ENCODE measurements at regions not wholly inside any gene's neighbourhood (a gene's known extent, or its start where the extent isn't known, plus 50 kb on each side); places are given as distances from the start of the nearest gene placed in this dataset.

DNA sequence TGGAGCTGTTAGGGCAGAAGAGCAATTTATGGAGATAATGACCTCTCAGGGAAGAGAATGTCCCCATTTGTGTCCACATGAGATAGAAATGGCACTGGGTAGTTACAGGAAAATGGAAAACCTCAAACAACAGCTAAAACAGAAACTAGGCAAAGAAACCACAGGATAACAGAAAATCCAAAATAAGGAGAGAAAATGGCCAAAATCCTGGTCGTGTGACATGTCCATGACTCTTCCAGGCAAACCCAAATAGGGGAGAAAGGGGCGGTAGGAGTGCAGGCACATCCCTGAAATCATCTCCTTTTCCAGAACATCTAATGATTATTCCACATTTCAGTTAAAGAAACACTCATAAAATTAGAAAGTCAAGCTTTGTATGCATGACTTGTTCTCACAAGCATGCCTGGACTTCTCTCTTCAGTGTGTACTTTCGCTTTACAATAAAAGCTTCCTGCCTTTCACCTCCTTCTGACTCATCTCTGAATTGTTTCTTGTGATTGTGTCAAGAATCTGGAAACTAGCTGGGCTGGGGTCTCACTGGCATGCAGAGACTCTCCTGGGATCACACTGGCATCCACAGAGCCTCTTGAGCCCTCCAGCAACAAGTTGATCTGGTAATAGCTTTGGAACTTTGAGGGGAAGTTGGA, 171.4 kb upstream of the ZP4 start:
- no peak for DNase-seq

DNA sequence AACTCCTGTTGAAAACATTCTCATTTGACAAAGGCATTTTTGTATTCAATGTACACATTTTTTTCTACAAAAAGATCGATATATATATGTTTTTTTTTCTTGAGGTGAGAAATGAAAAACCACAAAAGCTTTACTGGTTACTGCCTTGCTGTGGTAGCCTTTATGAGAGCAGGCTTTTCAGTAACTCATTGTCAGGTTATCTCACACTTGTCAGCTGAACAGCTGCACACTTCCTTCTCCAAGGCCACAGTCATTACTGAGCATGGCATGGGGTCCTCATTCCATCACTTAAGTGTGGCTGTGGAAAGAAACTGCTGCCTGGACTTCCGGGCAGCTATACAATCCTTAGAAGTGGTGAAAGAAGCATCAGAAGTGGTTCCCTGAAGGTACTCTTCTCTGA, 169.3 kb upstream of the ZP4 start:
- DNase-seq = no peak

DNA sequence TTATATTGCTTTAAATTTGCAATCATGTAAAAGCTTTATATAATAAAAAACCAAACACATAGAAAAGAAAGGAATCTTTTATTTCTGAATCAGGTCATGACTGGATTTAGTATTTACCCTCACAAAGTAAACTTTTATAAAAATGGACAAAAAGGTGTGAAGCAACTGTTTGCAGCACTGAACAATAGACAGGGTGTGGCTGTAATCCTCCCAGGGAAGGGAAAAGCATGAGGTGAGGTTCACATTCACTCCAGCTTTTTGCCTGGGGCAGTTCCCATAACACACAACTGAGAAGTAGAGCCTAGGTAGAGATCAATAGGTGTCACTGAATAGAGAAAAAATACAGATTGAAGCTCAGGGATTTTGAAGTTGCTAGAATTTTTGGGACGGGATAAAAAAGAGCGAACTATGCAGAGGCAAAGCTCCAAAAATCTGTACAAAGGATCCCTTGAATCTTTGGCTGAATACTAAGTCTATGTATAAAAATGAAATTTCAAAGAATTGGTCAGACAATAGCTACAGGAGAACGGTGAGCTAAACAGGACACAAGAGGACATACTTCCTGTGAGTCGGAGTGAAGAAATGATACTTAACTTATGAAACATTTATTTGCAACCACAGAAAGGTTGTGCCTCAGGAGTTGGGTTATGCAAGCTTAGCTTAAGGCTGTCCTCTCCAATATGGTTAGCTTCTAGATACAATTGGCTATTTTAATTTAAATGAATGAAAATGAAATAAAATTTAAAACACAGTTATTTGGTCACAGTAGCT, 162.0 kb upstream of the ZP4 start:
- no peak for DNase-seq

DNA sequence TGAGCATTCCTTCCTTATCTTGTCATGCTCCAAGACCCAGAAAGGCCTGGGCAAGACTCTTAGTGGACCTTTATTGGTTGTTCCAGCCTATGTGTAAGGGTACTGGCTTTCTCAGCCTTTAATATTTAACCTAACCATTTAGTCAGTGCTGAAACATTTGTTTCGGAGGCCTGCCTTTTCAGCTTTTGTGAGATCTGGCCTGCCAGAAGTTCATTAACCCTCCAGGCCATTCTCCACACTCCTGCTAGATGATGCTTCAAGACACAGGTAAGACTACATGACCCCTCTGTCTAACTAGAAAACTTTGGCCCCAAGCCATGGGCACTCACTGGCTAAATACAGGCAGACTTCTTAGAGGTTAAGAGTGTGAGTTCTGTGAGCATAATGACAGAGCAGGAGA, 138.4 kb upstream of the ZP4 start:
- no peak for DNase-seq

DNA sequence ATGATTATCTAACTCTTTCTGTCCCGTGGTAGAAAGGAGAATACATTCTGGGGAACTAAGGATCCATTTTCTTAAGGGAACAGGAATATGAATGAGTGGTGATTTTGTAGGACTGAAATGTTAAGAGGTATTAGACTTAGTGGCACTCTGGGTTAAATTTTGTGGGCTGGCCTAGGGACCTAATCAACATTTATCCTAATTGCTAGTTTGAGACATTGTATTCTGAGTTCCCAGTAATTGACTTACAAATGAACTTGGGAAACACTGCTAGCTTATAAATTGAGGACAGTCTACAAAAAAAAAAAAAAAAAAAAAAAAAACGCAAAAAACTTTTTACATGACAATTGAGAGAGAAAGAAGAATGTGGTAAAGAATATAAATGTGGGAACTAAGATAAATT, 136.6 kb upstream of the ZP4 start:
- DNase-seq = no peak

DNA sequence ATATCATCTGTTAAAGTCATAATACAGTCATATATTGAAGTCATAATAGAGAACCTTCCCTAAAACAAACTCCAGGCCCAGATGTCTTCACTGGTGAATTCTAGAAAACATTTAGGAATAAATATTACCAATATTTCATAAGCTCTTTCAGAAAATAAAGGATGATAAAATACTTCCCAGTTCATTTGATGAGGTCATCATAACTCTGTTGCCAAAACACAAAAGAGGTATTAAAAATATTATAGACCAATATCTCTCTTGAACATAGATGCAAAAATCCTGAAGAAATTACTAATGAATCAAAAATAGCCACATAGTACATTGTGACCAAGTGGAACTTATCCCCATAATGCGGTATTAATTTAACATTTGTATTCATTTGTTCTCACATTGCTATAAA, 132.4 kb upstream of the ZP4 start:
- no peak for DNase-seq

DNA sequence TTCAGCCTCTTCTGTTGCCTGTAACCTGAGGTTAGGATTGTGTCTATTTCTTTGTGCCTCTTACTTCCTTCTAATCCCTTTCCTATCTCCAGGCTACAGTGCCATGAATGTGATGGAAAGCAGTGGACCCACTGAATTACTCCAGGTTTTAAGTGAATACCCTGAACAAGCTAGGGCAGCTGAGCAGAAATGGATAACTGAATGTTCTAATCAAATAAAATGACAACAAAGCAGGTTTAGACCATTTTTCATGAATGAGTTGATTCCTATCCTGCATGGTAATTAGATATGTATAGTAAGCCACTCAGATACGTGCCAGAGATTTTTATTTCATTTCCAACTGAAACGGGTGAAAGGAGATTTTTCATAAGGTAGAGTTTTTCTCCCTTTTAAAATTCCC, 127.5 kb upstream of the ZP4 start:
- DNase-seq = no peak

DNA sequence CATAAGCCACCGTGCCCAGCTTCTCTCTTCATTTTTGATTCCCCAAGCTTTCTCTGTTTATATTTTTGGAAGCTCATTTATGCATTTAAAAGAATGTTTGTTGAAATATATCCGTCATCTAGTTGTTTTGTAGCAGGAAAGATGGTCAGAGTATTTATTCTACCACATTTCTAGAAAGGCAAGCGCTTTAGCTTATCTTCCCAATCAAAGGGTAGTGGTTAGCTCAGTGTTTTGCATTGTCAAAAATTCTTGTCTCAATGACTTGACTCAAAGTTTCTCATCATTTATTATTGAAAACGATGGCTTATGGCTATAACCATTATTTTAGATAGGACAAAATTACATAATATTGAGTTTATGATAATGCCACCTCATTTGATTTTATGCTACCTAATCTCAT, 116.1 kb upstream of the ZP4 start:
- no peak for DNase-seq

DNA sequence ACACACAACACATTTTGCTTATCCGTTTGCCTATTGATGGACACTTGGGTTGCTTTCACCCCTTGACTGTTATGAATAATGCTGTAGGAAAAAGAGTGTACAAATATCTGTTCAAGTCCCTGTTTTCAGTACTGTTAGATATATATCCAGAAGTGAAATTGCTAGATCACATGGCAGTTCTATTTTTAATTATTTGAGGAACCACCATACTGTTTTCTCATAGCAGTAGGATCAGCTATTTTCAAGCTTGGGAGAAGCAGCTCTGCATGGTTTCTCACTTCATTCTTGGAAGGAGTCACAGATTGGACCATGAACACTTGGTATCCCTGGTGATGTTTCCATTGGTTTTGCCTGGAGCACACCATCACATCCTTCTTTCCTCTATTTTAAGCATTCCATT, 114.4 kb upstream of the ZP4 start:
- DNase-seq = no peak

DNA sequence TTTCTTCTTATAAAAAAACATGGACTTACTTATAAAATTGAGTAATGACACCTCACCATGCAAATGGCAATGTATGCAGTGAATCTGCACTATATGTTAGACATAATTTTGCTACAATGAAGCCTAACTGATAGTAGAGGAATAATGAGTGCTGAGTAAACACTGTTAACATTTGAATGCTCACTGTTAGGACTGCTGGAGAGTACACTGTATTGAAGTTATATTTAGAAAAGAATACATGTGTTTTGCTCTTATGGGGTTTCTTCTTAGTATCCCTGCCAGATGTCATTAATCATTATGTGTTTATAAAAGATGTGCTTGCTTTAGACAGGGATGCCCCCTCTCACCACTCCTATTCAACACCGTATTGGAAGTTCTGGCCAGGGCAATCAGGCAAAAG, 111.1 kb upstream of the ZP4 start:
- no peak for DNase-seq

DNA sequence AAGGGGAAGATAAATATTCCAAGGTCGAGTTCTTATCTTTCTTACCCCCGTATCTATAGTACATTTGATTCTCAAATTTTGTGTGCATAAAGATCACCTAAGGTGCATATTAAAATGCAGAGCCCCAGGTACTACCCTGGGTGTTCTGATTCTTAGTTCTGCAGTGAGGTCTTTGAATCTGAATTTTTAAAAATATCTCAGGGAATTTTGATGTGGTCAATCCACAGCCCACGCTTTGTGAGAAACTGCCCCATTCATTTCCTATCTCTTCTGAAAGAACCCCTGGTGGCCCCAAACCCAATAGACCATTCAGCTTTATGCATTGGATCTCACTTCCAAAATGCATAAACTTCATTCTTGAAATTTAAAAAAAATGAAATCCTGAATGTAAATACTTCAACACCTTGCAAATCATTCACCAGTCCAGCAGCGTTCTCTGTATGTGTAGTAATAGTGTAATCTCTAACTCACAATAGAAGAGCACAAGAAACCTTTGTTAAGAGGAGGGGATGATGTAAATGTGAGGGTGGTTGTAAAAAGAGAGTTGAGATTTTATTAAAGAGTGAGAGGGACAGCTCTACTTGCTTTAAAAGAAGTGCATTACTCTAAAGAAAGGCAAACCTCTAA, 108.8 kb upstream of the ZP4 start:
- DNase-seq = no peak

DNA sequence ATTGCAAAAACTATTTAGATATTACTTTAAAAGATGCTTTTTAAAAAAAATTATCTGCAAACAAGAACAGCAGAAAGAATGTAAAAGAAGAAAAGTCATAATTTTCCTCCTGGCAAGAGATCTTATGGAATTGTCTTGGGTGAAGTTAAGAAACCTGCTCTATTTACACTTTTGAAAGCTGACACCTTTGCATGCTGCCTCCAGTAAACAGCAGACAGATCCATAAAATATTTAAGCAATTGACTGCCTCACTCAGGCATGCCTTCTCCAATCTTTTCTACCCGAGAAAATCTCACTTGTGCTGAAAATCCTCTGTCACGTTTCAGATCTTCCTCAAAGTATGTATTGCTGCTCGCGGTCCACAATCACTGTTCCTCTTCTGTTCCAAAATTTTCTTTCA, 107.9 kb upstream of the ZP4 start:
- no peak for DNase-seq

DNA sequence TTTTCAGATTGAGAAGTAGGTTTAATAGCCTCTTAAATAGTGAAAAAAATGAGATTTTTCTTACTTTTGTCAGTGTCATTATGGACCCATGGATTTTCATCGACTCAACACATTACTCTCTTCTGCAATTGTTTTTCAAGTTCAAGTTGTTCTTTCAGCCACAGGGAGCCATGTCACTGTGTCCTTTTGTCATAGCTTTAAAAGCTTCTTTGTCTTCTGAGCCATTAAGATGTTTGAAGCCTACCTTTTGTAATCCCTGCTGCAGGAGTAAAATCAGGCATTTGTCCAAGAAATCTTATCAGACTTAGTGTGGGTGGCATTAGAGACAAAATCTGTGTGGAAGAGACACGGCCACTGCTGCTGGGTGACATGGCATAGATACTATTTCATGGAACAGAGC, 92.8 kb upstream of the ZP4 start:
- DNase-seq = no peak

DNA sequence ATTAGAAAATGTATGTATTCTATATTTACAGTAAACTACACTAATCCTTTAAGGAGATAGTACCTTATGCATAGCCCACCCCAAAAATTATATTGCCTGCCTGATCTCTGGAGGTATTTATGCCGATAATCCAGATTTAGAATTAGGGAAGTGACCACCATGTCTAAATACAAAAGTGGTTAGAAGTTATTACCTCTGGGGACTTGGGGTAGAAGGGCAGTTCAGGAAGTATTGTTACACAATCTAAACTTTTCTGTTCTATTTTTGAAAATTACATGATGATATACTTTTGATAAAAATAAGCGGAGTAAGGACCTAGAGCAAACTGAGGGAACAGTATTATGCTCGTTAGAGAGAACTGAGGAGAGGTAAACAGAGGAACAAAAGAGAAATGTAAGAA, 90.5 kb upstream of the ZP4 start:
- DNase-seq = no peak

DNA sequence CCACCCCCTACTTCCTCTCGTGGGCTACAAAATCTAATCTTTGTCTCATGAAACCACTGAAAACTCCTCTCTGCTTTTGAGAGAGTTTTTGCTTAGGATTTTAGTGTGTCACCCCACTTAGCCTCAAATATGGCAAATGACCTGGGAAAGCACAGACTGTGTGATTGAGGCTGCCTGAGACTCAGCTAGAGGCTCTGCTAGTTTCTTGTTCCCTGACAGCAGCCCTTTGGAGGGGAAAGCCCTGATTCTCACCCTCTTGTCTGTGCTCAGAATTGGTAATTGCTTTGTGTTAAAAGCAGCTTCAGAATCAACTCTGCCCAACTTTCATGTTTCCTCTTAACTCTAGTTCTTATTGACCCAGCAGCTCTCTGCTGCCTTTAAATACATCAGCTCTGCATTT, 85.6 kb upstream of the ZP4 start:
- no peak for DNase-seq

DNA sequence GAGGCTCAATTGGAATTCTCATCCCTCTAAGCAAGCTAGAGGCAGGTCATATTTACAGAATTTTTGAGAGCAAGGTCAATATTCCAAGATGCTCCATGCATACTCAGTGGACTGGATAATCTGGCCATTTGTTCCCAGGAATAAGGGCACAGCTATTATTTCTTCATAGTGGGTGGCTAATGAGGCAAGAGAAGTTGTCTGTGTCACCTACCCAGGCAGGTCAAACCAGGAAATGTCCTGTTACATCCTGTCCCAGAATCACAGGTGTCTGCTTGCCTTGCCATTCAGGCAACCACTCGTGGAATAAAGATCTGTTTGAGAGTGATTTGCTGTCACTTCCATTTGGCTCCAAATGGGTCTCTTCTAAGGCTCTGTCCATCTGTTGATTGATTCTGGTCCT, 85.2 kb upstream of the ZP4 start:
- no peak for DNase-seq

DNA sequence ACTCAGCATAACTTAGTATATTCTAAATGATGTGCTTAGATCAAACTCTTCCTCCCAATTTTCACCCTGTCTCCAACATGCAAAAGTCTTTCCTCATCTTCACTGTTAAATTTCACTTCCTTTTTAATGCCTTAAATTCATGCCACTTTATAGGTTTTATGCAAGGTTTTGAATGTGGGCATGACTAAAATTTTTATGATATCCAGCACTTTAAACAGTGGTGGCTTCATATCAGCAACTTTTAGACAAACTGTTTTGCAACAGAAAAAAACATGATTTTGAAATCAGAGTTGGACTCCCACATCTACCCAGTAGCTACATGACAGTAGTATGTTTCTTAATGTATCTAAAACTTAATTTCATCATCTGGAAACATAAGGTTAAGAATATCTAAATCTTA, 84.7 kb upstream of the ZP4 start:
- no peak for DNase-seq

DNA sequence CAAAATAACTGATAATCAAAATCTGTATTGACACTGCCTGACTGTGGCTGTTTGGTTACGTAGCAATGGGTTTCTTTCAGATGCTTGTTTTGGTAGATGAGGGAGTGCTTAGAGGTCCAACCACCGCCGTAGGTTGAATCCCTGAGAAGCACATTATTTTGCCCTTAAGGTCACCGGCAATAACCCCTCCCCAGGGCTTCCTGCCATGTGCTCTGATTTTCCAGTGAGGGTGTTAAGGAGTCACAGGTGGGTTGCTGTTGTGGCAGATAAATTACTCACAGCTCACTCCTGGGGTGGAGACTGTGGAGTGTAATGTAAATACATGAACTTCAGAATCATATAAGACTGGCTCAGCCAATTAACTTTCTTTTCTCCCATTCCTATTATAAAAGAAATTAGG, 81.5 kb upstream of the ZP4 start:
- DNase-seq = no peak

DNA sequence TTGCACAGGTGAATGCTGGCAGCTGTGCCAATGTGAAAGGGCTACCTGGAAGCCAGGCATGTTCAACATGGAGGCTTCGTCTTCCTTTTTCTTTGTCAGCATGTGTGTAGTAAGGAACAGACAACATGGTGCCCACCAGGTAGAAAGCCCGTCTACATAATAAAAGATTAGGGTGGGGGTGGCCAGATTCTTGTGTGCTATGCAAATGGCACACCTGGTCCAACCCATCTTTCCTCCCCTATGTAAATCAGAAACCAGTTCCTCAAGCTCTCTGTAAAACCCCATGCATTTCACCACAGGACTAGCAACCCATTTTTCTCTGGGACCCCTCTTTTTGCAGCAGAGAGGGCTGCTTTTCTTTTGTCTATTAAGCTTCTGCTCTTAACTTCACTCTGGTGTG, 72.3 kb upstream of the ZP4 start:
- DNase-seq = no peak

DNA sequence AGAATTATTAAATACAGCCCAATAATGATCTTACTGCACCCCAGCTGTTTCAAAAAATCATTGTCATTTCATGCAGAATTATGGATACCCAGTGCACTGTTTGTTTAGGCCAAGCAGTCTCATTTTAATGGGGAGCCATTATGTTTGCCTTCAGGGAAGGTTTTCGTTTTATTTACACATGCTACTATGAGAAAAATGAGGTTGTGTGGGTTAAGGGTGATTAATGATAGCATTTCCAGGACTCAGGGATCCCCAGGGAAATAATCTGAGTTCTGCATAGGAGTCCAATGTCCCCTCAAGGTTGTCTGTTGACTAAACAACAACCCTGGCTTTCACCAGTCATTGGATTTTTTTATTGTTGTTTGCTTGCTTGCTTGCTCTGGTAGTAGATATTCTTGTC, 71.0 kb upstream of the ZP4 start:
- DNase-seq = no peak

DNA sequence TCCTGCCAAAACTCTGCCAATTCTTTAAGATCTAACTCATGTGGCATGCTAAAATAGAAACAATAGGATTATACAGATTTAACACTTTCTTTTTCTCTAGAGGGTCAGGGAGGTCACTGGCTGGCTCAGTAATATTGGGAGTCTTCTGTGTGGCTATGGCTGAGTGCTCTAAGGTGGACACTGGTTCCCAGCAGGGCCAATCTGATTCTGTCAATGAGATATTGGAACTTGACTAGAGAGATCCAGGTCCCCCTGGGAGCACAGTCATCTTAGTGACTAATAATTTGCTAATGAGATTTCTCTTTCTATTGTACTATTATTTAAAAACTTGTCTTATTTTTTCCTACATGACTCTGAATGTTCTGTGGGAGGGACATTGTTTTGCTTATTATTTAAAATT, 69.1 kb upstream of the ZP4 start:
- no peak for DNase-seq

DNA sequence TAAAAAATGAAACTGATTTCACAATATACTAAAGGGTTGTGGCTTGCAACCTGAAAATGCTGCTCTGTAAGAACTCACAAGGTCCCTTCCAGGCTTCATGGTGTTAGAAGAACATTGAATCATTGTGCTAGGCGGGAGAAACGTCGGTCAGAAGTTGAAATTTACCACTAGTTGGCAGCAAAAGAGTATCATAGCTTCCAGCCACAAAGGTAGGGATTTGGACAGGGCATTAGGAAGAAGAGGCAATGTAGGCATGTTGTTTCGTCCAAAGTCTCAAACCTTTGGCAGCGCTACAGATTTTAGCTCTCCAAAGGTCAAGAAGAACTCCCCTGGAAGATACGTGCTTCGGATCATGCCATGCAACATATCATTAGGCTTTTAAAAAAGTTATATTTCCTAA, 62.5 kb upstream of the ZP4 start:
- no peak for DNase-seq

Data from activated naive CD4-positive, alpha-beta T cell treated with Interleukin-2 at 50 U/mL for 16 hours (primary cell).